HG02623 (cell line): ENCODE measurements at regions not wholly inside any gene's neighbourhood (a gene's known extent, or its start where the extent isn't known, plus 50 kb on each side); places are given as distances from the start of the nearest gene placed in this dataset.

Source experiments
- ATAC-seq: cut with Tn5 transposase; IDR thresholded peaks from one replicate; pipeline ENCODE4 v1.9.1; 2021; ENCODE audit warnings: moderate library complexity; ENCODE audit not compliant: unreplicated experiment

- no peak for ATAC-seq
Observed at GRCh38 chr2:153802671-153803070, 69.1 kb upstream of the GALNT13 start.

GRCh38 chr2:153808679-153809078, 63.0 kb upstream of the GALNT13 start:
- ATAC-seq: no peak

- ATAC-seq: no peak
Observed at GRCh38 chr2:153811516-153811915, 60.2 kb upstream of the GALNT13 start.

- no peak for ATAC-seq
Observed at GRCh38 chr2:153812632-153813031, 59.1 kb upstream of the GALNT13 start.

GRCh38 chr2:153818242-153818641, 53.5 kb upstream of the GALNT13 start:
- no peak for ATAC-seq

- no peak for ATAC-seq
Observed at GRCh38 chr2:153819074-153819473, 52.6 kb upstream of the GALNT13 start.

- ATAC-seq: no peak
Observed at GRCh38 chr2:153819501-153819900, 52.2 kb upstream of the GALNT13 start.
